Gastroesophageal sphincter (tissue), 4 donors: ENCODE measurements at regions not wholly inside any gene's neighbourhood (a gene's known extent, or its start where the extent isn't known, plus 50 kb on each side); places are given as distances from the start of the nearest gene placed in this dataset.

Experiments used
- ATAC-seq: fragments of 150-250 bp; one replicate; pipeline ENCODE4 v1.9.1; 2016; ENCODE audit warnings: mild to moderate bottlenecking, moderate library complexity
- H3K27ac ChIP-seq, 4 donors: fragments of 200-600 bp; sonication (generic) in 3 of 4; 1 replicate in 3 of 4; 2 replicates in 1 of 4; pipeline ENCODE4 v1.5.1; 2016 to 2019
- H3K27me3 ChIP-seq: fragments of 200-600 bp; sonication (generic); one replicate; pipeline ENCODE4 v1.5.1; 2019
- H3K36me3 ChIP-seq, 2 donors: fragments of 200-600 bp; sonication (generic); one replicate each; pipeline ENCODE4 v1.5.1; 2019; ENCODE audit warnings: control low read depth in 1 of 2
- H3K4me1 ChIP-seq, 3 donors: fragments of 200-600 bp; sonication (generic); 1 replicate in 2 of 3; 2 replicates in 1 of 3; pipeline ENCODE4 v1.5.1; 2016 to 2019; ENCODE audit warnings: control low read depth in 2 of 3
- H3K4me3 ChIP-seq, 2 donors: fragments of 200-600 bp; sonication (generic); one replicate each; pipeline ENCODE4 v1.5.1; 2019; ENCODE audit warnings: mild to moderate bottlenecking in 1 of 2, moderate library complexity in 1 of 2
- H3K9me3 ChIP-seq, 3 donors: fragments of 200-600 bp; sonication (generic); one replicate each; pipeline ENCODE4 v1.5.1; 2017 to 2019; ENCODE audit warnings: control low read depth in 2 of 3
- CTCF ChIP-seq, 4 experiments: fragments of 200-600 bp in 2 of 4; fragments of 450-650 bp in 2 of 4; sonication (generic) in 1 of 4; IDR thresholded peaks; one replicate each; pipeline ENCODE4 v1.5.1; 2017 to 2019; ENCODE audit warnings: antibody characterized with exemption in 4 of 4, mild to moderate bottlenecking in 2 of 4, moderate library complexity in 2 of 4
- EP300 ChIP-seq: sonication (generic); formaldehyde crosslinking; IDR thresholded peaks from one replicate; pipeline ENCODE4 v1.6.1; 2017; ENCODE audit warnings: antibody characterized with exemption, mild to moderate bottlenecking
- POLR2A ChIP-seq, 2 donors: fragments of 450-650 bp; IDR thresholded peaks; one replicate each; pipeline ENCODE4 v1.6.1; 2017; ENCODE audit warnings: antibody characterized with exemption in 2 of 2, mild to moderate bottlenecking in 2 of 2, moderate library complexity in 1 of 2
- POLR2AphosphoS5 ChIP-seq: sonication (generic); formaldehyde crosslinking; IDR thresholded peaks from one replicate; pipeline ENCODE4 v1.6.1; 2017; ENCODE audit warnings: antibody characterized with exemption
- WGBS, 2 donors: methylation state at CpG; one replicate each; pipeline ENCODE4 v1.1.5; 2018; ENCODE audit warnings: low coverage in 1 of 2; 5-methylcytosine and 5-hydroxymethylcytosine counted together

- WGBS, 2 donors: 53 to 76% methylated on average over 1 of the region's 1 CpG
- TF ChIP-seq POLR2AphosphoS5 (no peak), CTCF (IDR thresholded peaks at IDR 0.05) (no peak), POLR2A (IDR thresholded peaks at IDR 0.05) (no peak), EP300 (no peak)
- Histone ChIP-seq H3K27ac (no peak overlapping the region), H3K4me3 (no peak overlapping the region), H3K36me3 (no peaks in the 10 kb centered on the region), H3K27me3 (no peaks in the 10 kb centered on the region), H3K9me3 (no peaks in the 10 kb centered on the region), H3K4me1 (no peaks in the 10 kb centered on the region)
- ATAC-seq: no peak
Measured at GRCh38 chr6:80437221-80437620, 330.8 kb downstream of the BCKDHB start.

GRCh38 chr6:80436663-80437062 lies 330.2 kb downstream of the BCKDHB start:
- Histone ChIP-seq H3K27ac (no peak overlapping the region), H3K27me3 (no peaks in the 10 kb centered on the region), H3K9me3 (no peaks in the 10 kb centered on the region), H3K4me3 (no peak overlapping the region), H3K4me1 (no peaks in the 10 kb centered on the region), H3K36me3 (no peaks in the 10 kb centered on the region)
- 100% methylated on average over 1 of the region's 1 CpG for WGBS, 2 donors
- TF ChIP-seq POLR2A (IDR thresholded peaks at IDR 0.05): no peak
- TF ChIP-seq POLR2AphosphoS5: no peak
- TF ChIP-seq CTCF (IDR thresholded peaks at IDR 0.05): no peak
- no peak for TF ChIP-seq EP300
- ATAC-seq: no peak

GRCh38 chr6:80435457-80435856 lies 329.0 kb downstream of the BCKDHB start:
- TF ChIP-seq POLR2AphosphoS5 (no peak), POLR2A (IDR thresholded peaks at IDR 0.05) (no peak), EP300 (no peak), CTCF (IDR thresholded peaks at IDR 0.05) (no peak)
- WGBS, 2 donors: 56 to 100% methylated on average over 1 to 2 of the region's 5 CpGs
- no peak overlapping the region for H3K27ac ChIP-seq

GRCh38 chr6:80434691-80435350 lies 328.4 kb downstream of the BCKDHB start:
- Histone ChIP-seq H3K36me3 (no peaks in the 10 kb centered on the region), H3K27me3 (no peaks in the 10 kb centered on the region), H3K27ac (no peak overlapping the region), H3K4me3 (no peak overlapping the region), H3K9me3 (no peaks in the 10 kb centered on the region), H3K4me1 (no peaks in the 10 kb centered on the region)
- ATAC-seq: no peak
- TF ChIP-seq POLR2A (IDR thresholded peaks at IDR 0.05) (no peak), POLR2AphosphoS5 (no peak), EP300 (no peak), CTCF (IDR thresholded peaks at IDR 0.05) (no peak)
- WGBS, 2 donors: 43 to 63% methylated on average over 4 of the region's 4 CpGs

More at GRCh38 chr6:80435457-80435856, 329.0 kb downstream of the BCKDHB start:
- H3K9me3 ChIP-seq: no peaks in the 10 kb centered on the region
- H3K4me3 ChIP-seq: no peak overlapping the region
- no peak for ATAC-seq
- no peaks in the 10 kb centered on the region for H3K4me1 ChIP-seq
- H3K27me3 ChIP-seq: no peaks in the 10 kb centered on the region
- H3K36me3 ChIP-seq: no peaks in the 10 kb centered on the region

- no peaks in the 10 kb centered on the region for H3K27me3 ChIP-seq
- H3K9me3 ChIP-seq: no peaks in the 10 kb centered on the region
- TF ChIP-seq EP300 (no peak), POLR2AphosphoS5 (no peak), CTCF (IDR thresholded peaks at IDR 0.05) (no peak)
- no peak overlapping the region for H3K27ac ChIP-seq
- no peaks in the 10 kb centered on the region for H3K4me1 ChIP-seq
- no peaks in the 10 kb centered on the region for H3K36me3 ChIP-seq
- 55 to 94% methylated on average over 2 of the region's 2 CpGs for WGBS, 2 donors
- no peak overlapping the region for H3K4me3 ChIP-seq
- no peak for ATAC-seq
Measured at GRCh38 chr6:80433673-80434025, 327.2 kb downstream of the BCKDHB start.
